Testis (tissue), 2 donors: ENCODE measurements at regions not wholly inside any gene's neighbourhood (a gene's known extent, or its start where the extent isn't known, plus 50 kb on each side); places are given as distances from the start of the nearest gene placed in this dataset.

ENCODE experiments used
- POLR2A ChIP-seq: fragments of 450-650 bp; IDR thresholded peaks from one replicate; pipeline ENCODE4 v1.6.1; 2017; ENCODE audit warnings: antibody characterized with exemption, mild to moderate bottlenecking, moderate library complexity
- TF ChIP-seq, protein P1 (sequence below), 3 experiments: fragments of 450-650 bp in 2 of 3; fragments of 200-600 bp in 1 of 3; sonication (generic) in 1 of 3; IDR thresholded peaks; one replicate each; pipeline ENCODE4 v1.5.1; 2016 to 2019; ENCODE audit warnings: antibody characterized with exemption in 3 of 3, mild to moderate bottlenecking in 2 of 3, moderate library complexity in 1 of 3

DNA sequence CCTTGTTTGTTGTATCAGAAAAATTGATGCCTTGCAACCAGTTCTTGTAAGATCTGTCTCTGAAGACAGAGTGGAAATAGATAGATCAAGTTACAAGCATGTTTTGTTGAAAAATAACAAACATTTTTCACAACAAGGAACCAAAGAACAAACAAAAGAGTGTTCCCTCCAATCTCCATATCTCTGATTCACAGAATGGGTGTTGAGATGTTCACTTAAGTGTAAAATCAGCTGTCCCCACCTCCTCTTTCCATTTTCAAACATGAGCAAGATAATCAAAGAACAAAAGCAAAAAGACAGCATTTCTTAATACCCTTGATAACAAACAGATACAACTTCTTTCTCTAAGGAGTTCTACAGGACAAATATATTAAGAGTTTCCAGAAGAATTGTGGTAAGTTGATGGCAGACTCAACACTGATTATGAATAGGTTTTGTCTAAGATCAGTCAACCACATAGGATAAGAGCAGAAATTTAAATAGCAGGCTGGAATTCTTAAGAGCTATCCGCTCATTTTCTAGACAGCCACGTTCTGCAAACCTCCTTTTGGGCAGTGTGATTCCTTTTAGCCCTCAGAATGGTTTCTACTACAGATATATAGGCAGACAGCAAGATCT is 970.9 kb upstream of the AUTS2 start:
- TF ChIP-seq, protein P1, sequence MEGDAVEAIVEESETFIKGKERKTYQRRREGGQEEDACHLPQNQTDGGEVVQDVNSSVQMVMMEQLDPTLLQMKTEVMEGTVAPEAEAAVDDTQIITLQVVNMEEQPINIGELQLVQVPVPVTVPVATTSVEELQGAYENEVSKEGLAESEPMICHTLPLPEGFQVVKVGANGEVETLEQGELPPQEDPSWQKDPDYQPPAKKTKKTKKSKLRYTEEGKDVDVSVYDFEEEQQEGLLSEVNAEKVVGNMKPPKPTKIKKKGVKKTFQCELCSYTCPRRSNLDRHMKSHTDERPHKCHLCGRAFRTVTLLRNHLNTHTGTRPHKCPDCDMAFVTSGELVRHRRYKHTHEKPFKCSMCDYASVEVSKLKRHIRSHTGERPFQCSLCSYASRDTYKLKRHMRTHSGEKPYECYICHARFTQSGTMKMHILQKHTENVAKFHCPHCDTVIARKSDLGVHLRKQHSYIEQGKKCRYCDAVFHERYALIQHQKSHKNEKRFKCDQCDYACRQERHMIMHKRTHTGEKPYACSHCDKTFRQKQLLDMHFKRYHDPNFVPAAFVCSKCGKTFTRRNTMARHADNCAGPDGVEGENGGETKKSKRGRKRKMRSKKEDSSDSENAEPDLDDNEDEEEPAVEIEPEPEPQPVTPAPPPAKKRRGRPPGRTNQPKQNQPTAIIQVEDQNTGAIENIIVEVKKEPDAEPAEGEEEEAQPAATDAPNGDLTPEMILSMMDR (IDR thresholded peaks at IDR 0.05) = no peak
- no peak for TF ChIP-seq POLR2A
